ENCODE measurements at regions not wholly inside any gene's neighbourhood (a gene's known extent, or its start where the extent isn't known, plus 50 kb on each side); places are given as distances from the start of the nearest gene placed in this dataset.

DNA sequence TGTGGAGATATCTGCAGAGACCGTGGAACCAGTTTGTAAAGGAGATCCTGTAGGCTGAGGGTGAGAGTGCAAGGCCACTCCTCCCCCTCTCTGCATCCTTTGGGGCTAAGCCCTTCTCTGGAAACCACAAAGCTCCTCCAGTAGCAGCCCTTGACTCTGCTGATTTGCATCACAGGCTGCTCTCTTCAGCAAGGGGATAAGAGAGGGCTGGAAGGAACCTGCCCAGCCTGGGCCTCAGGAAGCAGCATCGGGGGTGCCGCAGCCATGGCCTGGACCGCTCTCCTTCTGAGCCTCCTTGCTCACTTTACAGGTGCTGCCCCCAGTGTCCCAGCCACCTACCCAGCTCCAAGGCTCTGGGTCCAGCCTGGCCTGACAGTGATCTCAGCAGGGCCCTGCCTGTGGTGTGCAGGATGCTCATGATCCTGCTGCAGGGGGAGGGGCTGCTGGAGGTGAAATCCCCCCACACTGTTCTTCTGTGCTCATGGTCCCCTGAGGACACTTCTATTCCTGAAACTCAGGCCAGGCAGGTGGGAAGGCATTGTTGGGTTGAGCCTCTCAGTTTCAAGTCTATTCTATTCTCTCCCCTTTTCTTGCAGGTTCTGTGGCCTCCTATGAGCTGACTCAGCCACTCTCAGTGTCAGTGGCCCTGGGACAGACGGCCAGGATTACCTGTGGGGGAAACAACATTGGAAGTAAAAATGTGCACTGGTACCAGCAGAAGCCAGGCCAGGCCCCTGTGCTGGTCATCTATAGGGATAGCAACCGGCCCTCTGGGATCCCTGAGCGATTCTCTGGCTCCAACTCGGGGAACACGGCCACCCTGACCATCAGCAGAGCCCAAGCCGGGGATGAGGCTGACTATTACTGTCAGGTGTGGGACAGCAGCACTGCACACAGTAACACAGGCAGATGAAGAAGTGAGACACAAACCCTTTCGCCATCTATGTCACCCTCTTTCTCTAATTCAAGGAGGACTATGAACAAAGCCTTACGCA lies 68.5 kb upstream of the IGLL5 start:
- Histone ChIP-seq H3K79me1 (ENCODE audit: insufficient read depth, low read depth, low read length, poor library complexity, severe bottlenecking) (no peaks in the 10 kb centered on the region), H3K9ac (ENCODE audit: extremely low read depth, insufficient read length, low read length) (no peak overlapping the region), H2BK120ac (ENCODE audit: low read depth, low read length, poor library complexity, severe bottlenecking) (no peak overlapping the region), H3K27me3 (ENCODE audit: insufficient read depth, low read length) (peaks cover 6% of the 10 kb centered on the region; the same call in 1 of the 2 replicates), H2AK5ac (ENCODE audit: insufficient read length, low read length) (no peak overlapping the region), H3K23ac (ENCODE audit: insufficient read length, low read depth, low read length) (no peak overlapping the region), H2BK12ac (ENCODE audit: insufficient read length, low read depth, low read length) (no peak overlapping the region), H4K5ac (ENCODE audit: insufficient read length, low read depth, low read length) (no peak overlapping the region), H3K27ac (ENCODE audit: insufficient read length, low read depth, low read length) (no peak overlapping the region), H3K4me1 (ENCODE audit: insufficient read depth, low read length) (no peaks in the 10 kb centered on the region; the same call in 1 of the 2 replicates), H3K23me2 (ENCODE audit: insufficient read length, low read depth, low read length, poor library complexity, severe bottlenecking) (no peaks in the 10 kb centered on the region), H3K4me2 (ENCODE audit: insufficient read depth, insufficient read length, low read length) (no peak overlapping the region), H2BK15ac (ENCODE audit: low read depth, low read length) (no peak overlapping the region), H2AFZ (ENCODE audit: low read length) (no peak overlapping the region), H3K9me3 (ENCODE audit: control insufficient read depth, low read depth, low read length) (no peaks in the 10 kb centered on the region), H3K4ac (ENCODE audit: low read depth, low read length) (no peak overlapping the region), H3T11ph (ENCODE audit: low read length) (no peak overlapping the region), H2BK20ac (ENCODE audit: low read depth, low read length, poor library complexity, severe bottlenecking) (no peak overlapping the region), H3K18ac (ENCODE audit: insufficient read length, low read depth, low read length) (no peak overlapping the region), H3K14ac (ENCODE audit: insufficient read depth, low read length) (no peak overlapping the region; the same call in 1 of the 2 replicates), H4K20me1 (ENCODE audit: control insufficient read depth, insufficient read depth, insufficient read length) (no peaks in the 10 kb centered on the region), H3K56ac (ENCODE audit: insufficient read length, low read depth, low read length) (no peak overlapping the region), H2BK5ac (ENCODE audit: insufficient read length, low read length) (no peak overlapping the region), H4K8ac (replicated peaks; ENCODE audit: insufficient read length, low read depth, low read length) (no peak overlapping the region), H3K79me2 (ENCODE audit: insufficient read depth, low read length) (no peaks in the 10 kb centered on the region), H4K91ac (ENCODE audit: insufficient read length, low read depth, low read length) (no peak overlapping the region)
- no CpG with 5 or more reads among the region's 12 CpGs for WGBS (ENCODE audit: extremely low coverage, insufficient read length, low lambda C conversion rate)
- TF ChIP-seq, protein P1, sequence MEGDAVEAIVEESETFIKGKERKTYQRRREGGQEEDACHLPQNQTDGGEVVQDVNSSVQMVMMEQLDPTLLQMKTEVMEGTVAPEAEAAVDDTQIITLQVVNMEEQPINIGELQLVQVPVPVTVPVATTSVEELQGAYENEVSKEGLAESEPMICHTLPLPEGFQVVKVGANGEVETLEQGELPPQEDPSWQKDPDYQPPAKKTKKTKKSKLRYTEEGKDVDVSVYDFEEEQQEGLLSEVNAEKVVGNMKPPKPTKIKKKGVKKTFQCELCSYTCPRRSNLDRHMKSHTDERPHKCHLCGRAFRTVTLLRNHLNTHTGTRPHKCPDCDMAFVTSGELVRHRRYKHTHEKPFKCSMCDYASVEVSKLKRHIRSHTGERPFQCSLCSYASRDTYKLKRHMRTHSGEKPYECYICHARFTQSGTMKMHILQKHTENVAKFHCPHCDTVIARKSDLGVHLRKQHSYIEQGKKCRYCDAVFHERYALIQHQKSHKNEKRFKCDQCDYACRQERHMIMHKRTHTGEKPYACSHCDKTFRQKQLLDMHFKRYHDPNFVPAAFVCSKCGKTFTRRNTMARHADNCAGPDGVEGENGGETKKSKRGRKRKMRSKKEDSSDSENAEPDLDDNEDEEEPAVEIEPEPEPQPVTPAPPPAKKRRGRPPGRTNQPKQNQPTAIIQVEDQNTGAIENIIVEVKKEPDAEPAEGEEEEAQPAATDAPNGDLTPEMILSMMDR (conservative IDR thresholded peaks at IDR 0.05) = no peak
- peaks cover 0 to 9% of the 10 kb centered on the region in 2 experiments; a peak in 2 of 4 replicates for H3K4me1 Mint-ChIP-seq
- H3K36me3 Mint-ChIP-seq (ENCODE audit: insufficient read depth in 1 of 3, low read depth in 3 of 3) = no peaks in the 10 kb centered on the region; a peak in 1 of 7 replicates
- no peak overlapping the region for H3K27ac Mint-ChIP-seq
- no peaks in the 10 kb centered on the region for H3K9me3 Mint-ChIP-seq
- H3K4me3 Mint-ChIP-seq = no peak overlapping the region
- DNase-seq = no peak
- peaks cover 99% of the 10 kb centered on the region for H3K27me3 Mint-ChIP-seq (ENCODE audit: low read depth)
